ENCODE measurements at regions not wholly inside any gene's neighbourhood (a gene's known extent, or its start where the extent isn't known, plus 50 kb on each side); places are given as distances from the start of the nearest gene placed in this dataset.
A peak's percentile ranks its signal among the peaks of the same experiment; 100 is the strongest.

- no peak for DNase-seq
- no peak overlapping the region for H3K9ac ChIP-seq (ENCODE audit: low read depth, low read length)
- no peak overlapping the region for H2AFZ ChIP-seq (ENCODE audit: low read depth, low read length)
- no peaks in the 10 kb centered on the region for H3K9me3 ChIP-seq (ENCODE audit: insufficient read depth, low read length, severe bottlenecking)
- no peaks in the 10 kb centered on the region for H3K27me3 ChIP-seq (ENCODE audit: insufficient read depth, low read length, poor library complexity)
- no peak overlapping the region for H3K27ac ChIP-seq (ENCODE audit: low read length)
- ATAC-seq (ENCODE audit: insufficient read depth, low read depth): no peak
- H3K4me2 ChIP-seq (ENCODE audit: insufficient read depth, low read length): no peak overlapping the region
- no peaks in the 10 kb centered on the region for H4K20me1 ChIP-seq (ENCODE audit: insufficient read depth, low read length)
- H3K36me3 ChIP-seq (ENCODE audit: insufficient read depth, low read length): no peaks in the 10 kb centered on the region
- no peak for TF ChIP-seq CTCF (IDR thresholded peaks at IDR 0.05; ENCODE audit: borderline replicate concordance, extremely low read depth, low read length, poor library complexity, severe bottlenecking)
- TF ChIP-seq EZH2 (IDR thresholded peaks at IDR 0.05; ENCODE audit: borderline replicate concordance, low read depth, low read length, severe bottlenecking): no peak
- no peaks in the 10 kb centered on the region for H3K79me2 ChIP-seq (ENCODE audit: insufficient read depth, low read length)
- H3K4me1 ChIP-seq (ENCODE audit: insufficient read depth, low read length): no peaks in the 10 kb centered on the region
- no peak overlapping the region for H3K4me3 ChIP-seq (ENCODE audit: low read depth in 1 of 2, low read length in 2 of 2)
These were observed 271.1 kb upstream of the GPR149 start for GRCh38 chr3:154701055-154701454.

GRCh38 chr3:154690413-154690812 lies 260.4 kb upstream of the GPR149 start:
- H3K4me2 ChIP-seq (ENCODE audit: insufficient read depth, low read length): no peak overlapping the region
- H2AFZ ChIP-seq (ENCODE audit: low read depth, low read length): no peak overlapping the region
- TF ChIP-seq CTCF (IDR thresholded peaks at IDR 0.05; ENCODE audit: borderline replicate concordance, extremely low read depth, low read length, poor library complexity, severe bottlenecking): no peak
- TF ChIP-seq EZH2 (IDR thresholded peaks at IDR 0.05; ENCODE audit: borderline replicate concordance, low read depth, low read length, severe bottlenecking): no peak
- H3K27ac ChIP-seq (ENCODE audit: low read length): no peak overlapping the region
- DNase-seq: no peak
- no peak for ATAC-seq (ENCODE audit: insufficient read depth, low read depth)
- no peaks in the 10 kb centered on the region for H3K36me3 ChIP-seq (ENCODE audit: insufficient read depth, low read length)
- H3K27me3 ChIP-seq (ENCODE audit: insufficient read depth, low read length, poor library complexity): no peaks in the 10 kb centered on the region
- no peaks in the 10 kb centered on the region for H4K20me1 ChIP-seq (ENCODE audit: insufficient read depth, low read length)
- no peaks in the 10 kb centered on the region for H3K4me1 ChIP-seq (ENCODE audit: insufficient read depth, low read length)
- no peak overlapping the region for H3K9ac ChIP-seq (ENCODE audit: low read depth, low read length)
- H3K79me2 ChIP-seq (ENCODE audit: insufficient read depth, low read length): no peaks in the 10 kb centered on the region
- no peak overlapping the region for H3K4me3 ChIP-seq (ENCODE audit: low read depth in 1 of 2, low read length in 2 of 2)
- H3K9me3 ChIP-seq (ENCODE audit: insufficient read depth, low read length, severe bottlenecking): no peaks in the 10 kb centered on the region

GRCh38 chr3:154684440-154684839 lies 254.4 kb upstream of the GPR149 start:
- no peak for ATAC-seq (ENCODE audit: insufficient read depth, low read depth)
- Histone ChIP-seq H3K4me1 (ENCODE audit: insufficient read depth, low read length) (no peaks in the 10 kb centered on the region), H3K27ac (ENCODE audit: low read length) (no peak overlapping the region), H3K27me3 (ENCODE audit: insufficient read depth, low read length, poor library complexity) (no peaks in the 10 kb centered on the region), H3K9ac (ENCODE audit: low read depth, low read length) (no peak overlapping the region), H3K36me3 (ENCODE audit: insufficient read depth, low read length) (no peaks in the 10 kb centered on the region), H3K4me2 (ENCODE audit: insufficient read depth, low read length) (no peak overlapping the region), H3K9me3 (ENCODE audit: insufficient read depth, low read length, severe bottlenecking) (no peaks in the 10 kb centered on the region), H3K79me2 (ENCODE audit: insufficient read depth, low read length) (no peaks in the 10 kb centered on the region), H4K20me1 (ENCODE audit: insufficient read depth, low read length) (no peaks in the 10 kb centered on the region), H3K4me3 (ENCODE audit: low read depth in 1 of 2, low read length in 2 of 2) (no peak overlapping the region), H2AFZ (ENCODE audit: low read depth, low read length) (no peak overlapping the region)
- TF ChIP-seq CTCF (IDR thresholded peaks at IDR 0.05; ENCODE audit: borderline replicate concordance, extremely low read depth, low read length, poor library complexity, severe bottlenecking) (no peak), EZH2 (IDR thresholded peaks at IDR 0.05; ENCODE audit: borderline replicate concordance, low read depth, low read length, severe bottlenecking) (no peak)
- no peak for DNase-seq

- Histone ChIP-seq H3K4me3 (ENCODE audit: low read depth in 1 of 2, low read length in 2 of 2) (no peak overlapping the region), H3K4me1 (ENCODE audit: insufficient read depth, low read length) (no peaks in the 10 kb centered on the region), H4K20me1 (ENCODE audit: insufficient read depth, low read length) (no peaks in the 10 kb centered on the region), H3K4me2 (ENCODE audit: insufficient read depth, low read length) (no peak overlapping the region), H3K9me3 (ENCODE audit: insufficient read depth, low read length, severe bottlenecking) (no peaks in the 10 kb centered on the region), H3K79me2 (ENCODE audit: insufficient read depth, low read length) (no peaks in the 10 kb centered on the region), H3K27me3 (ENCODE audit: insufficient read depth, low read length, poor library complexity) (no peaks in the 10 kb centered on the region), H3K9ac (ENCODE audit: low read depth, low read length) (no peak overlapping the region), H2AFZ (ENCODE audit: low read depth, low read length) (no peak overlapping the region), H3K36me3 (ENCODE audit: insufficient read depth, low read length) (no peaks in the 10 kb centered on the region), H3K27ac (ENCODE audit: low read length) (no peak overlapping the region)
- TF ChIP-seq CTCF (IDR thresholded peaks at IDR 0.05; ENCODE audit: borderline replicate concordance, extremely low read depth, low read length, poor library complexity, severe bottlenecking): peak; percentile 43
- no peak for TF ChIP-seq EZH2 (IDR thresholded peaks at IDR 0.05; ENCODE audit: borderline replicate concordance, low read depth, low read length, severe bottlenecking)
- ATAC-seq (ENCODE audit: insufficient read depth, low read depth): peak; percentile 52; the same call in 1 of the 3 replicates
- peak; percentile 22 for DNase-seq
These were observed 254.0 kb upstream of the GPR149 start for GRCh38 chr3:154684021-154684420.
